ENCODE measurements at regions not wholly inside any gene's neighbourhood (a gene's known extent, or its start where the extent isn't known, plus 50 kb on each side); places are given as distances from the start of the nearest gene placed in this dataset.

- in situ Hi-C loops (cut with HindIII; ENCODE audit: low pct_unique_long_range_greater_than_20kb, low sequenced_read_pairs) = no loop called here
- no peak for DNase-seq (ENCODE audit: low read depth, low spot score)
Measured at GRCh38 chr10:78197628-78198272, 164.1 kb downstream of the RPS24 start.

- no peak for DNase-seq (ENCODE audit: low read depth, low spot score)
- in situ Hi-C loops (cut with HindIII; ENCODE audit: low pct_unique_long_range_greater_than_20kb, low sequenced_read_pairs) = no loop called here
Measured at GRCh38 chr10:78199005-78199725, 165.5 kb downstream of the RPS24 start.

GRCh38 chr10:78199759-78200158 is 166.1 kb downstream of the RPS24 start:
- in situ Hi-C loops (cut with HindIII; ENCODE audit: low pct_unique_long_range_greater_than_20kb, low sequenced_read_pairs) = no loop called here
- no peak for DNase-seq (ENCODE audit: low read depth, low spot score)

- in situ Hi-C loops (cut with HindIII; ENCODE audit: low pct_unique_long_range_greater_than_20kb, low sequenced_read_pairs) = no loop called here
- DNase-seq (ENCODE audit: low read depth, low spot score) = no peak
Measured at GRCh38 chr10:78200686-78201085, 167.0 kb downstream of the RPS24 start.

GRCh38 chr10:78202386-78202785 is 168.7 kb downstream of the RPS24 start:
- in situ Hi-C loops (cut with HindIII; ENCODE audit: low pct_unique_long_range_greater_than_20kb, low sequenced_read_pairs) = no loop called here
- DNase-seq (ENCODE audit: low read depth, low spot score) = peak; percentile 1

GRCh38 chr10:78203915-78204818 is 170.5 kb downstream of the RPS24 start:
- no peak for DNase-seq (ENCODE audit: low read depth, low spot score)
- in situ Hi-C loops (cut with HindIII; ENCODE audit: low pct_unique_long_range_greater_than_20kb, low sequenced_read_pairs) = no loop called here

GRCh38 chr10:78205457-78206016 is 171.9 kb downstream of the RPS24 start:
- in situ Hi-C loops (cut with HindIII; ENCODE audit: low pct_unique_long_range_greater_than_20kb, low sequenced_read_pairs) = no loop called here
- no peak for DNase-seq (ENCODE audit: low read depth, low spot score)

GRCh38 chr10:78207216-78207615 is 173.6 kb downstream of the RPS24 start:
- DNase-seq (ENCODE audit: low read depth, low spot score) = no peak
- in situ Hi-C loops (cut with HindIII; ENCODE audit: low pct_unique_long_range_greater_than_20kb, low sequenced_read_pairs) = no loop called here

GRCh38 chr10:78207776-78208175 is 174.1 kb downstream of the RPS24 start:
- DNase-seq (ENCODE audit: low read depth, low spot score) = no peak
- in situ Hi-C loops (cut with HindIII; ENCODE audit: low pct_unique_long_range_greater_than_20kb, low sequenced_read_pairs) = no loop called here

- in situ Hi-C loops (cut with HindIII; ENCODE audit: low pct_unique_long_range_greater_than_20kb, low sequenced_read_pairs) = no loop called here
- DNase-seq (ENCODE audit: low read depth, low spot score) = no peak
Measured at GRCh38 chr10:78209970-78210369, 176.3 kb downstream of the RPS24 start.

GRCh38 chr10:78210548-78210947 is 176.9 kb downstream of the RPS24 start:
- in situ Hi-C loops (cut with HindIII; ENCODE audit: low pct_unique_long_range_greater_than_20kb, low sequenced_read_pairs) = no loop called here
- no peak for DNase-seq (ENCODE audit: low read depth, low spot score)

GRCh38 chr10:78210976-78211375 is 177.3 kb downstream of the RPS24 start:
- in situ Hi-C loops (cut with HindIII; ENCODE audit: low pct_unique_long_range_greater_than_20kb, low sequenced_read_pairs) = no loop called here
- DNase-seq (ENCODE audit: low read depth, low spot score) = no peak

- in situ Hi-C loops (cut with HindIII; ENCODE audit: low pct_unique_long_range_greater_than_20kb, low sequenced_read_pairs) = no loop called here
- peak; percentile 26 for DNase-seq (ENCODE audit: low read depth, low spot score)
Measured at GRCh38 chr10:78211561-78212051, 177.9 kb downstream of the RPS24 start.

GRCh38 chr10:78212060-78212785 is 178.6 kb downstream of the RPS24 start:
- in situ Hi-C loops (cut with HindIII; ENCODE audit: low pct_unique_long_range_greater_than_20kb, low sequenced_read_pairs) = no loop called here
- DNase-seq (ENCODE audit: low read depth, low spot score) = peak; percentile 3

- in situ Hi-C loops (cut with HindIII; ENCODE audit: low pct_unique_long_range_greater_than_20kb, low sequenced_read_pairs) = no loop called here
- DNase-seq (ENCODE audit: low read depth, low spot score) = no peak
Measured at GRCh38 chr10:78212786-78213175, 179.1 kb downstream of the RPS24 start.

- DNase-seq (ENCODE audit: low read depth, low spot score) = no peak
- in situ Hi-C loops (cut with HindIII; ENCODE audit: low pct_unique_long_range_greater_than_20kb, low sequenced_read_pairs) = no loop called here
Measured at GRCh38 chr10:78214955-78215354, 181.3 kb downstream of the RPS24 start.

- in situ Hi-C loops (cut with HindIII; ENCODE audit: low pct_unique_long_range_greater_than_20kb, low sequenced_read_pairs) = no loop called here
- DNase-seq (ENCODE audit: low read depth, low spot score) = no peak
Measured at GRCh38 chr10:78215645-78216044, 182.0 kb downstream of the RPS24 start.
